ENCODE measurements at regions not wholly inside any gene's neighbourhood (a gene's known extent, or its start where the extent isn't known, plus 50 kb on each side); places are given as distances from the start of the nearest gene placed in this dataset.

DNA sequence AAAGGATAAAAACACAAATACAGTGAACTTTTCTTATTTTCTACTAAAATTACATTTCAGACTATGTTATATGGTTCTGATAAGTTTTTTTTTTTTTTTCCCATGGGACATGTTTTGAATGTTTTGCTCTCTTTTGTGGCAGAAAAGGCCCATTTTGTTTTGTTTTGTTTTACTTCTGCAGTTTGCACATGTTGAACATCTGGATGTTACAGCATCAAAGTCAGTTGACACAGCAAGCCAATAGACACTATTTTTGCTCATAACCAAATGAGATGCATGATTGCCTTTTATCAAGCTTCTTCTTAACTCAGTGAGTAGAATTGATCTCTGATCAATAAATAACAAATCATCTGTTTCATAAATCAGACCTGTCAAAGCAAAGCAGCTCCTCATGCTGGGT, 904.2 kb downstream of the ADGRL2 start:
- Histone ChIP-seq H3K4me3 (no peak overlapping the region), H3K36me3 (no peaks in the 10 kb centered on the region), H3K27me3 (no peaks in the 10 kb centered on the region), H3K27ac (no peak overlapping the region), H3K4me1 (ENCODE audit: low read depth) (no peaks in the 10 kb centered on the region), H3K9me3 (ENCODE audit: low read depth) (no peaks in the 10 kb centered on the region)
- TF ChIP-seq, protein P1, sequence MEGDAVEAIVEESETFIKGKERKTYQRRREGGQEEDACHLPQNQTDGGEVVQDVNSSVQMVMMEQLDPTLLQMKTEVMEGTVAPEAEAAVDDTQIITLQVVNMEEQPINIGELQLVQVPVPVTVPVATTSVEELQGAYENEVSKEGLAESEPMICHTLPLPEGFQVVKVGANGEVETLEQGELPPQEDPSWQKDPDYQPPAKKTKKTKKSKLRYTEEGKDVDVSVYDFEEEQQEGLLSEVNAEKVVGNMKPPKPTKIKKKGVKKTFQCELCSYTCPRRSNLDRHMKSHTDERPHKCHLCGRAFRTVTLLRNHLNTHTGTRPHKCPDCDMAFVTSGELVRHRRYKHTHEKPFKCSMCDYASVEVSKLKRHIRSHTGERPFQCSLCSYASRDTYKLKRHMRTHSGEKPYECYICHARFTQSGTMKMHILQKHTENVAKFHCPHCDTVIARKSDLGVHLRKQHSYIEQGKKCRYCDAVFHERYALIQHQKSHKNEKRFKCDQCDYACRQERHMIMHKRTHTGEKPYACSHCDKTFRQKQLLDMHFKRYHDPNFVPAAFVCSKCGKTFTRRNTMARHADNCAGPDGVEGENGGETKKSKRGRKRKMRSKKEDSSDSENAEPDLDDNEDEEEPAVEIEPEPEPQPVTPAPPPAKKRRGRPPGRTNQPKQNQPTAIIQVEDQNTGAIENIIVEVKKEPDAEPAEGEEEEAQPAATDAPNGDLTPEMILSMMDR (IDR thresholded peaks at IDR 0.05; ENCODE audit: low read depth, low read length): no peak
- DNase-seq (ENCODE audit: low read depth in 1 of 2, low spot score in 1 of 2): peak in 1 of 2 donors; percentile 5

DNA sequence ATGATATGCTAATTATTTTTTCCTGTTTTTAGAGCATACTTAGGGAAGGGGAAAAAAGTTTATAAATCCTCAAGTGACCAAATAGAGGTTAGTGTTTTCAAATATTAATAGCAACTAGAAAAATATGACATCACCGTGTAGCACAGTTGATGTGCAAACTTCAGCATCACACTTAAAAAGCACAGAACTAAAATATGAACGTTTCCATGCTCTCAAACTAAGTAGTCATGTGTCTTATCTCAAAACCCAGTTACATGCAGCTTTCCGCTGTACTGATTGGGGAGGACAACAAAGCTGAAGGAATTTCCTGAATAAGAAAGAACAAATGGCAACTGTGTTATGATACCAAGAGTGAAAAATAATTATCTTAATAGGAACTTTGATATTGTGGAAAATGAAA, 903.7 kb downstream of the ADGRL2 start:
- H3K27ac ChIP-seq: no peak overlapping the region
- H3K9me3 ChIP-seq (ENCODE audit: low read depth): no peaks in the 10 kb centered on the region
- peak; percentile 8 to 57 for DNase-seq (ENCODE audit: low read depth in 1 of 2, low spot score in 1 of 2)
- TF ChIP-seq, protein P1 (IDR thresholded peaks at IDR 0.05; ENCODE audit: low read depth, low read length): no peak
- no peaks in the 10 kb centered on the region for H3K27me3 ChIP-seq
- no peak overlapping the region for H3K4me3 ChIP-seq
- H3K36me3 ChIP-seq: no peaks in the 10 kb centered on the region
- H3K4me1 ChIP-seq (ENCODE audit: low read depth): no peaks in the 10 kb centered on the region

DNA sequence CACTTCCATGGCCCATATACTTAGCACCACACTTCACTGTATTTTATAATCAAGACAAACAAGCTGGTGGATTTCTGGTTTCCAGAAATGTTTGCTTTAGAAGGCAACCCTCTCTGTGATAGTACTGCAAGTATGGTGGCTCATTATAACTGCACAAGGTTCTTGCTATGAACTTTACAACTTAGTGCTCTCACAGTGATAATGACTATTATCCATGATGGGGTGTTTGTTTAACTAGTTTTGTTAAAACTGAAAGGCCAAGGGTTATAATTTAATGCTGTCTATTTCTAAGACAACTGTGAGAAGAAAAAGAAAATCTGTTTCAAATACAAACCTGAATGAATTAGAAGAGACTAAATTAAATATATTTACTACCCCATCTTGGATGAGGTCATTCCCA, 903.2 kb downstream of the ADGRL2 start:
- TF ChIP-seq, protein P1 (IDR thresholded peaks at IDR 0.05; ENCODE audit: low read depth, low read length): no peak
- no peaks in the 10 kb centered on the region for H3K9me3 ChIP-seq (ENCODE audit: low read depth)
- H3K36me3 ChIP-seq: no peaks in the 10 kb centered on the region
- no peaks in the 10 kb centered on the region for H3K4me1 ChIP-seq (ENCODE audit: low read depth)
- H3K27ac ChIP-seq: no peak overlapping the region
- H3K27me3 ChIP-seq: no peaks in the 10 kb centered on the region
- DNase-seq (ENCODE audit: low read depth in 1 of 2, low spot score in 1 of 2): no peak
- no peak overlapping the region for H3K4me3 ChIP-seq

DNA sequence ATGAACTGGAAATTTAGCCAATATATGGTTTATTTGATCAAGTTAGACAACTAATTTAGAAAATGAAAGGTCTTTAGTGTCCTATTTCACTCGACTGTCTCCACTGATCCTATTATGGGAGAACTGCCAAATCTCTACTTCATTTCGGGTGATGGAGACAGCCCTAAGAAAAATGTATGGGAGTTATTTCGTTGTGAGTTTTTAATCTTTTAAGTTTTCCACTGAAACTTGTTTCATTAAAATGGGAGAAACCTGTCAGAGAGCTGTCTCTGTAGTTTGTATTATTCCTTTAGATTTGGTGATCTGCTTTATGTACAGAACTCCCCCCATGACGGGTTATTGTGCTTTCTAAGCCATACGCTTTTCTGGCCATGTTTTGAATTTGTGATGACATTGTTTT, 899.7 kb downstream of the ADGRL2 start:
- Histone ChIP-seq H3K4me3 (no peak overlapping the region), H3K36me3 (no peaks in the 10 kb centered on the region), H3K4me1 (ENCODE audit: low read depth) (no peaks in the 10 kb centered on the region), H3K9me3 (ENCODE audit: low read depth) (no peaks in the 10 kb centered on the region), H3K27ac (no peak overlapping the region), H3K27me3 (no peaks in the 10 kb centered on the region)
- no peak for DNase-seq (ENCODE audit: low read depth in 1 of 2, low spot score in 1 of 2)
- TF ChIP-seq, protein P1 (IDR thresholded peaks at IDR 0.05; ENCODE audit: low read depth, low read length): no peak

DNA sequence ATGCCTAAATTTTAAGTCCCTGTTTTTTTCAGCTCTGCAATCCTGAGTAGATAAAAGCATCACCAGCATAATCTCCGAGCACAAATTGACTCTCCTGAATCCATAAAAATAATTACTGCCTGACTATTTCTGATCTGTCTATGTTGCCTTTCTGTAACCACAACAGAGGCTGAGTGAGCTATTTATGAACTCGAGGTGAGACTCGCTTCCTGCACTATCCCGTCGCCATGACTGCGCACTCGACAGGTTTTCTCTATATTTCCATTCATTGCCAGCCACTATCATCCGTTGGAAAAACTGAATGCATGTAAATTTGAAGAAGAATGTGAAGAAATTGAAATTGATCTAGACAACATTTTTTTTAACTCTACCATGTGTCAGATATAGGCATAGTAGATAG, 897.2 kb downstream of the ADGRL2 start:
- Histone ChIP-seq H3K9me3 (ENCODE audit: low read depth) (no peaks in the 10 kb centered on the region), H3K27ac (no peak overlapping the region), H3K4me1 (ENCODE audit: low read depth) (no peaks in the 10 kb centered on the region), H3K36me3 (no peaks in the 10 kb centered on the region), H3K4me3 (no peak overlapping the region), H3K27me3 (no peaks in the 10 kb centered on the region)
- TF ChIP-seq, protein P1 (IDR thresholded peaks at IDR 0.05; ENCODE audit: low read depth, low read length): no peak
- DNase-seq (ENCODE audit: low read depth in 1 of 2, low spot score in 1 of 2): no peak

DNA sequence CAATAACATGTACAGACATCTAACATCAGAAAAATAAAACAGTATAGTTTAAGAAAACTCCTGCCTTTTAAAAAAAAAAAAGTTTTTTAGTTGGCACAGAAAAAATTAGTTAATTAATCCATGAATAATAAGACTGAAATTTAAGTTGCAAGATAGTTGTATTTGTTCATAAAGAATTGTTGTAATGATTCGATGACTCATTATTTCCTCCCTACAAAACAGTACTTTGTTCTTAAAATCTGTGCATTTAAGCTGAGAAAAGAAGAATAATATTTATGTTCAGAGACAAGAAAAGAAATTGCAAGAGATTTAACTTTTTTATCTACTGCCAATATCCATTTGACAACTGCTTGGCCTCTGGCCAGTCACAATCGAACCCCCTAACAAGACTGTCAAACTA, 894.7 kb downstream of the ADGRL2 start:
- Histone ChIP-seq H3K36me3 (no peaks in the 10 kb centered on the region), H3K4me1 (ENCODE audit: low read depth) (no peaks in the 10 kb centered on the region), H3K4me3 (no peak overlapping the region), H3K9me3 (ENCODE audit: low read depth) (no peaks in the 10 kb centered on the region), H3K27me3 (no peaks in the 10 kb centered on the region), H3K27ac (no peak overlapping the region)
- DNase-seq (ENCODE audit: low read depth in 1 of 2, low spot score in 1 of 2): peak in 1 of 2 donors; percentile 39
- TF ChIP-seq, protein P1 (IDR thresholded peaks at IDR 0.05; ENCODE audit: low read depth, low read length): no peak
